Suprapubic skin (tissue), 4 donors: ENCODE measurements at regions not wholly inside any gene's neighbourhood (a gene's known extent, or its start where the extent isn't known, plus 50 kb on each side); places are given as distances from the start of the nearest gene placed in this dataset.

Source experiments
- DNase-seq, 2 donors: peaks; one replicate each; pipeline ENCODE4 v3.0.0-alpha.2; 2019; ENCODE audit warnings: low spot score in 2 of 2
- H3K27ac ChIP-seq: fragments of 200-600 bp; sonication (generic); one replicate; pipeline ENCODE4 v1.5.1; 2019
- H3K27me3 ChIP-seq: fragments of 200-600 bp; sonication (generic); one replicate; pipeline ENCODE4 v1.5.1; 2019
- H3K36me3 ChIP-seq: fragments of 200-600 bp; sonication (generic); one replicate; pipeline ENCODE4 v1.5.1; 2019
- H3K4me1 ChIP-seq: fragments of 200-600 bp; sonication (generic); one replicate; pipeline ENCODE4 v1.5.1; 2019
- H3K4me3 ChIP-seq: fragments of 200-600 bp; sonication (generic); one replicate; pipeline ENCODE4 v1.5.1; 2019; ENCODE audit warnings: mild to moderate bottlenecking
- H3K9me3 ChIP-seq: fragments of 200-600 bp; sonication (generic); one replicate; pipeline ENCODE4 v1.5.1; 2019
- EP300 ChIP-seq: sonication (generic); formaldehyde crosslinking; IDR thresholded peaks from one replicate; pipeline ENCODE4 v1.6.1; 2017; ENCODE audit warnings: antibody characterized with exemption
- POLR2A ChIP-seq, 2 donors: fragments of 450-650 bp; IDR thresholded peaks; one replicate each; pipeline ENCODE4 v1.6.1; 2017; ENCODE audit warnings: antibody characterized with exemption in 2 of 2, mild to moderate bottlenecking in 2 of 2, moderate library complexity in 2 of 2
- POLR2AphosphoS5 ChIP-seq, 3 donors: sonication (generic); formaldehyde crosslinking; IDR thresholded peaks; one replicate each; pipeline ENCODE4 v1.6.1; 2017; ENCODE audit warnings: antibody characterized with exemption in 3 of 3
- WGBS: methylation state at CpG from one replicate; pipeline ENCODE4 v1.1.5; 2018; 5-methylcytosine and 5-hydroxymethylcytosine counted together
- TF ChIP-seq, protein P1 (sequence below), 2 donors: fragments of 200-600 bp in 1 of 2; fragments of 450-650 bp in 1 of 2; sonication (generic) in 1 of 2; IDR thresholded peaks; one replicate each; pipeline ENCODE4 v1.5.1; 2016 to 2019; ENCODE audit warnings: antibody characterized with exemption in 2 of 2, mild to moderate bottlenecking in 1 of 2, moderate library complexity in 1 of 2

DNA sequence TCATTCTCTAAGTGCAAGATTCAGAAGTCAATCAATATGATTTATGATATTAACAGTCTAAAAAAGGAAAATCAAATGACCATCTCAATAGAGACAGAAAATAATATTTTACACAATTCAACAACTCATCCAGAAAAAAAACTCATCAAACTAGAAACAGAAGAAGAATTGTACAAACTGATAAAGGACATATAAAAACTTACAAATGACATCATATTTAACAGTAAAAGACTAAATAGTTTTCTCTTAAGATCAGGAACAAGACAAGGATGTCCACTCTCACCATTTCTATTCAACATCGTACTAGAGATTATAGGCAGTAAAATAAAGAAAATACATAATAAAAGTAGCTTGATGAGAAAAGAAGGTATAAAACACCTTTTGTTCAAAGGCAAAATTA lies 527.3 kb downstream of the DACH1 start:
- no peak for TF ChIP-seq POLR2AphosphoS5 (IDR thresholded peaks at IDR 0.05)
- no peak for TF ChIP-seq EP300
- TF ChIP-seq POLR2A (IDR thresholded peaks at IDR 0.05), result no peak
- TF ChIP-seq, protein P1, sequence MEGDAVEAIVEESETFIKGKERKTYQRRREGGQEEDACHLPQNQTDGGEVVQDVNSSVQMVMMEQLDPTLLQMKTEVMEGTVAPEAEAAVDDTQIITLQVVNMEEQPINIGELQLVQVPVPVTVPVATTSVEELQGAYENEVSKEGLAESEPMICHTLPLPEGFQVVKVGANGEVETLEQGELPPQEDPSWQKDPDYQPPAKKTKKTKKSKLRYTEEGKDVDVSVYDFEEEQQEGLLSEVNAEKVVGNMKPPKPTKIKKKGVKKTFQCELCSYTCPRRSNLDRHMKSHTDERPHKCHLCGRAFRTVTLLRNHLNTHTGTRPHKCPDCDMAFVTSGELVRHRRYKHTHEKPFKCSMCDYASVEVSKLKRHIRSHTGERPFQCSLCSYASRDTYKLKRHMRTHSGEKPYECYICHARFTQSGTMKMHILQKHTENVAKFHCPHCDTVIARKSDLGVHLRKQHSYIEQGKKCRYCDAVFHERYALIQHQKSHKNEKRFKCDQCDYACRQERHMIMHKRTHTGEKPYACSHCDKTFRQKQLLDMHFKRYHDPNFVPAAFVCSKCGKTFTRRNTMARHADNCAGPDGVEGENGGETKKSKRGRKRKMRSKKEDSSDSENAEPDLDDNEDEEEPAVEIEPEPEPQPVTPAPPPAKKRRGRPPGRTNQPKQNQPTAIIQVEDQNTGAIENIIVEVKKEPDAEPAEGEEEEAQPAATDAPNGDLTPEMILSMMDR (IDR thresholded peaks at IDR 0.05), result no peak
- Histone ChIP-seq H3K4me1 (no peaks in the 10 kb centered on the region), H3K9me3 (no peaks in the 10 kb centered on the region), H3K27ac (no peak overlapping the region), H3K36me3 (no peaks in the 10 kb centered on the region), H3K27me3 (no peaks in the 10 kb centered on the region), H3K4me3 (no peak overlapping the region)
- no peak for DNase-seq
- WGBS, result 90% methylated on average over 1 of the region's 1 CpG

GRCh38 chr13:71339005-71339404 lies 528.0 kb downstream of the DACH1 start:
- Histone ChIP-seq H3K27me3 (no peaks in the 10 kb centered on the region), H3K27ac (no peak overlapping the region), H3K36me3 (no peaks in the 10 kb centered on the region), H3K4me3 (no peak overlapping the region), H3K4me1 (no peaks in the 10 kb centered on the region), H3K9me3 (no peaks in the 10 kb centered on the region)
- no peak for DNase-seq
- WGBS, result 62% methylated on average over 1 of the region's 1 CpG
- TF ChIP-seq POLR2A (IDR thresholded peaks at IDR 0.05) (no peak), POLR2AphosphoS5 (IDR thresholded peaks at IDR 0.05) (no peak), EP300 (no peak)
- TF ChIP-seq, protein P1 (IDR thresholded peaks at IDR 0.05), result no peak

GRCh38 chr13:71338070-71338469 lies 528.9 kb downstream of the DACH1 start:
- no peak for DNase-seq
- 34% methylated on average over 3 of the region's 3 CpGs for whole genome bisulfite sequencing

DNA sequence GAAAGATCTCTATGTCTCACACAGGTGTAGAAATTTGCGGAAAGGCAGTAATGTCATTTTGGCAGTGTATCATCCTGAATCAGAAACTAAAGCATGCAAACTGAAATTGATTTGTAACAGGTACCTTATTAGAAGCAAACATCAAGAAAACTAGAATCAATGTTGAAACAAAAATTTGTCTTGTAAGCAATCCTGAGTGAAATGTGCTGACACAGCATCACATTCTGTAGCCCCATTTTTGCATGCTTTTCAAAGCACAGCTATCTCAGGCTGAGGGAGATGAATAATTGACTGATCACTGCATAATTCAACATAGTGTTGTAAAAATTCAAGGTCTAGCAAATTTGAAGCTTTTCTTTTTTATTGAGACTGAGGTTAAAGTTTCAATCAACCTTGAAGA lies 539.7 kb downstream of the DACH1 start:
- H3K27me3 ChIP-seq, result no peaks in the 10 kb centered on the region
- 88% methylated on average over 1 of the region's 1 CpG for WGBS
- H3K9me3 ChIP-seq, result no peaks in the 10 kb centered on the region
- no peaks in the 10 kb centered on the region for H3K36me3 ChIP-seq
- TF ChIP-seq POLR2AphosphoS5 (IDR thresholded peaks at IDR 0.05) (no peak), POLR2A (IDR thresholded peaks at IDR 0.05) (no peak), EP300 (no peak)
- TF ChIP-seq, protein P1 (IDR thresholded peaks at IDR 0.05), result no peak
- no peak overlapping the region for H3K4me3 ChIP-seq
- no peaks in the 10 kb centered on the region for H3K4me1 ChIP-seq
- H3K27ac ChIP-seq, result no peak overlapping the region
- no peak for DNase-seq

More at GRCh38 chr13:71338070-71338469, 528.9 kb downstream of the DACH1 start:
- Histone ChIP-seq H3K4me3 (no peak overlapping the region), H3K27ac (no peak overlapping the region), H3K9me3 (no peaks in the 10 kb centered on the region), H3K36me3 (no peaks in the 10 kb centered on the region), H3K4me1 (no peaks in the 10 kb centered on the region), H3K27me3 (no peaks in the 10 kb centered on the region)
- no peak for TF ChIP-seq POLR2A (IDR thresholded peaks at IDR 0.05)
- no peak for TF ChIP-seq EP300
- no peak for TF ChIP-seq POLR2AphosphoS5 (IDR thresholded peaks at IDR 0.05)
- TF ChIP-seq, protein P1 (IDR thresholded peaks at IDR 0.05), result no peak

DNA sequence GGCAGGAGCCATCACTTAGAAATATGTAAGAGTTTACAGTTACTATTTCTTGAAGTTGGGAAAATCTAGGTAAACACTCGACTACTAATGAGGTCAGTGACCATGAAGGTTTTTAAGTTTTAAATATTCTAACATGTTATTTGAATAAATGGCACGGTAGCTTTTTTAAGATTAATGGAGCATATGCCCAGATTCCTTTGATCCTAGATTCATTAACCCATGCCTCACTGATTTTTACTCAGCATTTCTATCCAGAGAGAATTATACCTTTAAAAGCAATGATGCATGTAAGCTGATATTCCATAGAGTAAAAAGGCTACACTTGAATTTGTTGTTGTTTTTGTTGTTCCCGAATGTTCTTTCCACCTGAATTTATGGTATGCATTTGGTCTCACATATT lies 541.4 kb downstream of the DACH1 start:
- no peaks in the 10 kb centered on the region for H3K9me3 ChIP-seq
- H3K4me3 ChIP-seq, result no peak overlapping the region
- TF ChIP-seq POLR2AphosphoS5 (IDR thresholded peaks at IDR 0.05) (no peak), EP300 (no peak)
- H3K27me3 ChIP-seq, result no peaks in the 10 kb centered on the region
- WGBS, result 68% methylated on average over 3 of the region's 3 CpGs
- no peak for DNase-seq
- no peaks in the 10 kb centered on the region for H3K4me1 ChIP-seq
- no peak overlapping the region for H3K27ac ChIP-seq
- H3K36me3 ChIP-seq, result no peaks in the 10 kb centered on the region

- H3K27ac ChIP-seq, result no peak overlapping the region
- no peaks in the 10 kb centered on the region for H3K36me3 ChIP-seq
- no peak for DNase-seq
- H3K4me1 ChIP-seq, result no peaks in the 10 kb centered on the region
- no peak overlapping the region for H3K4me3 ChIP-seq
- no peaks in the 10 kb centered on the region for H3K27me3 ChIP-seq
- no peaks in the 10 kb centered on the region for H3K9me3 ChIP-seq
- no peak for TF ChIP-seq POLR2A (IDR thresholded peaks at IDR 0.05)
- no peak for TF ChIP-seq EP300
- TF ChIP-seq, protein P1 (IDR thresholded peaks at IDR 0.05), result no peak
- no peak for TF ChIP-seq POLR2AphosphoS5 (IDR thresholded peaks at IDR 0.05)
- WGBS, result 80% methylated on average over 5 of the region's 5 CpGs
These were observed 543.7 kb downstream of the DACH1 start for GRCh38 chr13:71323266-71323665.
